SU-DHL-6 (cell line): ENCODE measurements at regions not wholly inside any gene's neighbourhood (a gene's known extent, or its start where the extent isn't known, plus 50 kb on each side); places are given as distances from the start of the nearest gene placed in this dataset.

Experiments
- H2AFZ ChIP-seq: fragments of 200-600 bp; sonication (generic); 2 replicates; pipeline ENCODE4 v1.6.1; 2014; ENCODE audit warnings: low read depth, mild to moderate bottlenecking, moderate library complexity, mixed read lengths, antibody characterized with exemption, low read length; ENCODE audit not compliant: severe bottlenecking
- H3F3A ChIP-seq: fragments of 200-600 bp; shearing (Covaris generic); 2 replicates; pipeline ENCODE4 v1.6.0; 2016; ENCODE audit warnings: antibody characterized with exemption, mild to moderate bottlenecking; ENCODE audit not compliant: insufficient read depth
- H3K27ac ChIP-seq: fragments of 200-600 bp; sonication (generic); 2 replicates; pipeline ENCODE4 v1.5.1; 2016; ENCODE audit warnings: low read depth, mild to moderate bottlenecking, low read length, moderate library complexity, mixed read lengths
- H3K27me3 ChIP-seq: fragments of 200-600 bp; sonication (generic), shearing (Covaris generic); 2 replicates; pipeline ENCODE4 v1.6.0; 2014; ENCODE audit warnings: mild to moderate bottlenecking, low read length
- H3K36me3 ChIP-seq: fragments of 200-600 bp; sonication (generic); 2 replicates; pipeline ENCODE4 v1.6.1; 2014; ENCODE audit warnings: mild to moderate bottlenecking, low read length, mixed read lengths
- H3K4me2 ChIP-seq: fragments of 300-600, 200-600 bp; shearing (Covaris generic), sonication (generic); 2 replicates; pipeline ENCODE4 v1.6.0; 2014; ENCODE audit warnings: low read length, low read depth, mild to moderate bottlenecking; ENCODE audit not compliant: poor library complexity, severe bottlenecking
- H3K4me3 ChIP-seq: fragments of 200-600 bp; sonication (generic); 2 replicates; pipeline ENCODE4 v1.5.1; 2014; ENCODE audit warnings: antibody characterized with exemption, low read length, mild to moderate bottlenecking, mixed read lengths; ENCODE audit not compliant: insufficient read depth, poor library complexity, severe bottlenecking
- H3K79me2 ChIP-seq: fragments of 200-600 bp; sonication (generic); 2 replicates; pipeline ENCODE4 v1.6.1; 2014; ENCODE audit warnings: mild to moderate bottlenecking, low read length, moderate library complexity; ENCODE audit not compliant: insufficient read depth
- H3K9ac ChIP-seq: fragments of 200-600 bp; sonication (generic); 2 replicates; pipeline ENCODE4 v1.7.0; 2014; ENCODE audit warnings: mild to moderate bottlenecking, low read length
- H3K9me2 ChIP-seq: fragments of 200-600 bp; sonication (generic); replicated peaks from 2 replicates; pipeline ENCODE4 v1.6.1; 2014; ENCODE audit warnings: low read length; ENCODE audit not compliant: insufficient read depth
- H3K9me3 ChIP-seq: fragments of 200-600 bp; sonication (generic); 2 replicates; pipeline ENCODE4 v1.6.1; 2014; ENCODE audit warnings: low read length, mixed read lengths; ENCODE audit not compliant: insufficient read depth
- H4K20me1 ChIP-seq: fragments of 200-600 bp; sonication (generic); 2 replicates; pipeline ENCODE4 v1.6.1; 2014; ENCODE audit warnings: low read depth, mild to moderate bottlenecking, antibody characterized with exemption, low read length, moderate library complexity, mixed read lengths
- EZH2phosphoT487 ChIP-seq: fragments of 200-600 bp; sonication (generic), shearing (Covaris generic); conservative IDR thresholded peaks from 2 replicates; pipeline ENCODE4 v1.6.1; 2018; ENCODE audit warnings: mild to moderate bottlenecking, antibody characterized with exemption, low read length, moderate library complexity, mixed read lengths
- TF ChIP-seq, protein P1 (sequence below): fragments of 200-600 bp; sonication (generic); IDR thresholded peaks from one replicate; pipeline ENCODE4 v1.5.1; 2017; ENCODE audit warnings: antibody characterized with exemption, mild to moderate bottlenecking, low read length, moderate library complexity; ENCODE audit not compliant: insufficient read depth, poor library complexity, severe bottlenecking

- Histone ChIP-seq H3K4me2 (no peak overlapping the region), H3K79me2 (no peaks in the 10 kb centered on the region), H4K20me1 (no peaks in the 10 kb centered on the region), H3K4me3 (no peak overlapping the region), H3K9me3 (no peaks in the 10 kb centered on the region), H3K36me3 (no peaks in the 10 kb centered on the region), H2AFZ (no peak overlapping the region), H3K9me2 (no peaks in the 10 kb centered on the region), H3K27me3 (no peaks in the 10 kb centered on the region), H3F3A (no peaks in the 10 kb centered on the region), H3K27ac (no peak overlapping the region), H3K9ac (no peak overlapping the region)
- TF ChIP-seq, protein P1, sequence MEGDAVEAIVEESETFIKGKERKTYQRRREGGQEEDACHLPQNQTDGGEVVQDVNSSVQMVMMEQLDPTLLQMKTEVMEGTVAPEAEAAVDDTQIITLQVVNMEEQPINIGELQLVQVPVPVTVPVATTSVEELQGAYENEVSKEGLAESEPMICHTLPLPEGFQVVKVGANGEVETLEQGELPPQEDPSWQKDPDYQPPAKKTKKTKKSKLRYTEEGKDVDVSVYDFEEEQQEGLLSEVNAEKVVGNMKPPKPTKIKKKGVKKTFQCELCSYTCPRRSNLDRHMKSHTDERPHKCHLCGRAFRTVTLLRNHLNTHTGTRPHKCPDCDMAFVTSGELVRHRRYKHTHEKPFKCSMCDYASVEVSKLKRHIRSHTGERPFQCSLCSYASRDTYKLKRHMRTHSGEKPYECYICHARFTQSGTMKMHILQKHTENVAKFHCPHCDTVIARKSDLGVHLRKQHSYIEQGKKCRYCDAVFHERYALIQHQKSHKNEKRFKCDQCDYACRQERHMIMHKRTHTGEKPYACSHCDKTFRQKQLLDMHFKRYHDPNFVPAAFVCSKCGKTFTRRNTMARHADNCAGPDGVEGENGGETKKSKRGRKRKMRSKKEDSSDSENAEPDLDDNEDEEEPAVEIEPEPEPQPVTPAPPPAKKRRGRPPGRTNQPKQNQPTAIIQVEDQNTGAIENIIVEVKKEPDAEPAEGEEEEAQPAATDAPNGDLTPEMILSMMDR, result no peak
- TF ChIP-seq EZH2phosphoT487, result no peak
Measured at GRCh38 chr10:6729071-6729774, 149.1 kb upstream of the PRKCQ start.

GRCh38 chr10:6726924-6727323 lies 146.8 kb upstream of the PRKCQ start:
- Histone ChIP-seq H3K79me2 (no peaks in the 10 kb centered on the region), H2AFZ (no peak overlapping the region), H3K36me3 (no peaks in the 10 kb centered on the region), H3K9me3 (no peaks in the 10 kb centered on the region), H3K27ac (no peak overlapping the region), H3K9me2 (no peaks in the 10 kb centered on the region), H3K27me3 (no peaks in the 10 kb centered on the region), H3K9ac (no peak overlapping the region), H3F3A (no peaks in the 10 kb centered on the region), H3K4me2 (no peak overlapping the region), H3K4me3 (no peak overlapping the region), H4K20me1 (no peaks in the 10 kb centered on the region)
- TF ChIP-seq, protein P1, result no peak
- TF ChIP-seq EZH2phosphoT487, result no peak

DNA sequence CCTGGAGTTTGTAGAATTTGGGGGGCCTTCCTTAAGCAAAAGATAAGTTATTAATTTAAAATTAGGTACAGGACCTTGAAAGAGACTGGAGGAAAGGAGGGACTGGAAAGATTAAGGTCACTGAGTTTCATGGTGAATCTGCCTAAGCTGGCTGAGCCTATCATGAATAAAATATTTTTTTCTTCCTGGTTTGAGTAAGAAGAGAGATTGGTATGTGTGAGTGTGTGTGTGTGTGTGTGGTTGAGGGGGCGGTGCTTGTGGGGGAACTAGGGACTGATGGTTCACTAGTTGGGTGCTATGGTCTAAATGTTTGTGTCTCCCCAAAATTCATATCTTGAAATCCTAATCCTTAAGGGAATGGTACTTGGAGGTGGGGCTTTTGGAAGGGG lies 142.5 kb upstream of the PRKCQ start:
- Histone ChIP-seq H3K4me2 (no peak overlapping the region), H3K27ac (no peak overlapping the region), H3K36me3 (no peaks in the 10 kb centered on the region), H3F3A (no peaks in the 10 kb centered on the region), H3K9ac (no peak overlapping the region), H2AFZ (no peak overlapping the region), H3K4me3 (no peak overlapping the region), H4K20me1 (no peaks in the 10 kb centered on the region), H3K9me2 (no peaks in the 10 kb centered on the region), H3K27me3 (no peaks in the 10 kb centered on the region), H3K79me2 (no peaks in the 10 kb centered on the region), H3K9me3 (no peaks in the 10 kb centered on the region)
- no peak for TF ChIP-seq EZH2phosphoT487
- TF ChIP-seq, protein P1, result no peak
